GM23338 (cell line): ENCODE measurements at regions not wholly inside any gene's neighbourhood (a gene's known extent, or its start where the extent isn't known, plus 50 kb on each side); places are given as distances from the start of the nearest gene placed in this dataset.

Source experiments
- CREB1 ChIP-seq: fragments of 250-450 bp; sonication (Bioruptor Pico); IDR thresholded peaks from 2 replicates; pipeline ENCODE4 v1.5.0; 2020; ENCODE audit warnings: low read depth, mild to moderate bottlenecking, moderate library complexity
- CTCF ChIP-seq, 2 experiments: fragments of 200-600 bp in 1 of 2; sonication (generic) in 1 of 2; conservative IDR thresholded peaks; 2 replicates each; pipeline versions ENCODE4 v1.5.1 to v1.6.1; 2016 to 2017; ENCODE audit warnings: antibody characterized with exemption in 2 of 2, low read depth in 2 of 2, mild to moderate bottlenecking in 2 of 2, moderate library complexity in 1 of 2
- EZH2 ChIP-seq: fragments of 200-600 bp; sonication (generic); IDR thresholded peaks from one replicate; pipeline ENCODE4 v1.8.0; 2017; ENCODE audit warnings: antibody characterized with exemption, mild to moderate bottlenecking, low read depth; ENCODE audit not compliant: unreplicated experiment
- EZH2phosphoT487 ChIP-seq: fragments of 200-600 bp; sonication (generic); IDR thresholded peaks from one replicate; pipeline ENCODE4 v1.8.1; 2018; ENCODE audit warnings: antibody characterized with exemption; ENCODE audit not compliant: unreplicated experiment
- JUNB ChIP-seq: IDR thresholded peaks from one replicate; pipeline ENCODE4 v1.6.1; 2016; ENCODE audit warnings: antibody characterized with exemption; ENCODE audit not compliant: unreplicated experiment
- NANOG ChIP-seq: IDR thresholded peaks from 2 replicates; pipeline ENCODE4 v1.6.1; 2016; ENCODE audit warnings: antibody characterized with exemption, borderline replicate concordance
- POLR2AphosphoS5 ChIP-seq: IDR thresholded peaks from 2 replicates; pipeline ENCODE4 v1.6.1; 2016; ENCODE audit warnings: antibody characterized with exemption, low read depth
- REST ChIP-seq: IDR thresholded peaks from one replicate; pipeline ENCODE4 v1.6.1; 2018; ENCODE audit warnings: antibody characterized with exemption; ENCODE audit not compliant: unreplicated experiment
- STAT1 ChIP-seq: IDR thresholded peaks from one replicate; pipeline ENCODE4 v1.6.1; 2016; ENCODE audit warnings: antibody characterized with exemption; ENCODE audit not compliant: unreplicated experiment

GRCh38 chr3:141430316-141430715, 56.5 kb upstream of the RASA2 start:
- no peak for TF ChIP-seq CTCF (conservative IDR thresholded peaks at IDR 0.05; ENCODE audit: low read depth in 2 of 2)
- no peak for TF ChIP-seq REST
- TF ChIP-seq CREB1 (CRISPR knock-in tag) = no peak
- no peak for TF ChIP-seq EZH2
- TF ChIP-seq NANOG = no peak
- TF ChIP-seq EZH2phosphoT487 = no peak
- no peak for TF ChIP-seq JUNB
- TF ChIP-seq STAT1 = no peak
- TF ChIP-seq POLR2AphosphoS5 = no peak
